H1 (cell line): ENCODE measurements at regions not wholly inside any gene's neighbourhood (a gene's known extent, or its start where the extent isn't known, plus 50 kb on each side); places are given as distances from the start of the nearest gene placed in this dataset.

Experiments
- CTCF ChIA-PET: fragments of 300-600 bp; sonication (Branson Sonifier 250); formaldehyde crosslinking; loops from one replicate; lab custom pipeline; 2021; ENCODE audit not compliant: partially characterized antibody; lab: Charles Lee
- POLR2A ChIA-PET: fragments of 300-600 bp; sonication (Branson Sonifier 250); formaldehyde crosslinking; loops from one replicate; lab custom pipeline; 2021; ENCODE audit warnings: inconsistent platforms; ENCODE audit not compliant: partially characterized antibody; lab: Charles Lee
- DNase-seq, 2 experiments: peaks; one replicate each; pipeline versions ENCODE4 v3.0.0 to v3.0.0-alpha.2; 2010 to 2022; ENCODE audit warnings: low spot score in 2 of 2, low read depth in 1 of 2, mixed read lengths in 1 of 2
- FAIRE-seq: peaks from 2 replicates; lab custom pipeline; 2011; peaks lifted over from hg19 to GRCh38; lab: Jason Lieb, UNC
- H2AFZ ChIP-seq: 2 replicates; pipeline ENCODE4 v1.8.1; 2012; ENCODE audit warnings: low read length, inconsistent platforms
- H2AK5ac ChIP-seq: 2 replicates; pipeline ENCODE4 v1.6.1; 2013; ENCODE audit warnings: low read depth, low read length
- H2BK120ac ChIP-seq: replicated peaks from 2 replicates; pipeline ENCODE3; 2013; ENCODE audit warnings: low read depth, low read length, inconsistent platforms
- H2BK12ac ChIP-seq: 2 replicates; pipeline ENCODE4 v1.6.1; 2013; ENCODE audit warnings: low read depth, low read length
- H2BK15ac ChIP-seq: 2 replicates; pipeline ENCODE4 v1.6.1; 2013; ENCODE audit warnings: low read length
- H2BK20ac ChIP-seq: 2 replicates; pipeline ENCODE4 v1.6.1; 2013; ENCODE audit warnings: low read length
- H2BK5ac ChIP-seq: 2 replicates; pipeline ENCODE4 v1.6.1; 2013; ENCODE audit warnings: low read depth, low read length
- H3K14ac ChIP-seq: 2 replicates; pipeline ENCODE4 v1.6.1; 2013; ENCODE audit warnings: inconsistent platforms; ENCODE audit not compliant: insufficient read length
- H3K18ac ChIP-seq: 2 replicates; pipeline ENCODE4 v1.6.1; 2013; ENCODE audit warnings: low read length; ENCODE audit errors: extremely low read depth
- H3K23ac ChIP-seq: 2 replicates; pipeline ENCODE4 v1.6.1; 2013; ENCODE audit warnings: inconsistent platforms; ENCODE audit not compliant: insufficient read length
- H3K23me2 ChIP-seq: 2 replicates; pipeline ENCODE4 v1.6.1; 2013; ENCODE audit warnings: low read depth, low read length
- H3K27ac ChIP-seq: 2 replicates; pipeline ENCODE4 v1.6.1; 2011; ENCODE audit warnings: low read depth, low read length, inconsistent platforms
- H3K27me3 ChIP-seq, 4 experiments: replicated peaks in 1 of 4; 1 replicate in 1 of 4; 2 replicates in 3 of 4; pipeline versions ENCODE4 v1.6.1 to v1.8.1; 2011 to 2013; ENCODE audit warnings: low read length in 3 of 4, mild to moderate bottlenecking in 3 of 4, inconsistent platforms in 2 of 4, mixed read lengths in 2 of 4, moderate library complexity in 1 of 4; ENCODE audit not compliant: control insufficient read depth in 3 of 4, insufficient read depth in 3 of 4; ENCODE audit errors: extremely low read depth in 1 of 4
- H3K36me3 ChIP-seq, 4 experiments: 2 replicates each; pipeline versions ENCODE4 v1.6.1 to v1.8.1; 2011 to 2013; ENCODE audit warnings: mild to moderate bottlenecking in 4 of 4, low read length in 3 of 4, moderate library complexity in 2 of 4, control low read depth in 1 of 4, inconsistent platforms in 1 of 4; ENCODE audit not compliant: insufficient read depth in 4 of 4, control insufficient read depth in 2 of 4
- H3K4ac ChIP-seq: replicated peaks from 2 replicates; pipeline ENCODE3; 2013; ENCODE audit warnings: low read length, low read depth, mixed read lengths, inconsistent platforms; ENCODE audit not compliant: insufficient read length
- H3K4me1 ChIP-seq, 4 experiments: replicated peaks in 1 of 4; 1 replicate in 1 of 4; 2 replicates in 3 of 4; pipeline versions ENCODE4 v1.6.1 to v1.8.1; 2011 to 2013; ENCODE audit warnings: low read length in 3 of 4, inconsistent platforms in 2 of 4, mixed read lengths in 1 of 4; ENCODE audit not compliant: insufficient read depth in 4 of 4, control insufficient read depth in 3 of 4
- H3K4me2 ChIP-seq, 2 experiments: 2 replicates each; pipeline versions ENCODE4 v1.6.1 to v1.8.1; 2011 to 2013; ENCODE audit warnings: low read depth in 2 of 2, low read length in 2 of 2, control low read depth in 1 of 2, inconsistent platforms in 1 of 2, mild to moderate bottlenecking in 1 of 2; ENCODE audit not compliant: insufficient read depth in 1 of 2
- H3K4me3 ChIP-seq, 4 experiments: fragments of 200-600, 300-600 bp in 1 of 4; sonication (generic), shearing (Covaris generic), sonication (Bioruptor Twin) in 1 of 4; 2 replicates each; pipeline versions ENCODE4 v1.5.1 to v1.8.1; 2011 to 2016; ENCODE audit warnings: low read length in 4 of 4, low read depth in 3 of 4, control low read depth in 2 of 4, inconsistent platforms in 2 of 4, mild to moderate bottlenecking in 2 of 4, mixed read lengths in 1 of 4, moderate library complexity in 1 of 4; ENCODE audit not compliant: insufficient read depth in 2 of 4; ENCODE audit errors: extremely low read depth in 1 of 4
- H3K56ac ChIP-seq: replicated peaks from 2 replicates; pipeline ENCODE3; 2013; ENCODE audit warnings: low read depth, mild to moderate bottlenecking, mixed read lengths, low read length, inconsistent platforms; ENCODE audit not compliant: insufficient read length
- H3K79me1 ChIP-seq: 2 replicates; pipeline ENCODE4 v1.6.1; 2013; ENCODE audit warnings: low read depth, low read length, control low read depth
- H3K79me2 ChIP-seq, 2 experiments: 2 replicates each; pipeline versions ENCODE4 v1.6.1 to v1.8.1; 2012 to 2013; ENCODE audit warnings: low read length in 2 of 2, mild to moderate bottlenecking in 2 of 2, inconsistent platforms in 1 of 2; ENCODE audit not compliant: insufficient read depth in 2 of 2, control insufficient read depth in 1 of 2
- H3K9ac ChIP-seq, 4 experiments: replicated peaks in 1 of 4; 1 replicate in 1 of 4; 2 replicates in 3 of 4; pipeline versions ENCODE4 v1.6.1 to v1.8.1; 2011 to 2013; ENCODE audit warnings: low read depth in 3 of 4, low read length in 3 of 4, control low read depth in 2 of 4, mild to moderate bottlenecking in 2 of 4, moderate library complexity in 2 of 4, inconsistent platforms in 1 of 4; ENCODE audit errors: extremely low read depth in 1 of 4
- H3K9me3 ChIP-seq, 2 experiments: 2 replicates each; pipeline versions ENCODE4 v1.6.1 to v1.8.1; 2012 to 2013; ENCODE audit warnings: mild to moderate bottlenecking in 2 of 2, moderate library complexity in 2 of 2, control low read depth in 1 of 2, inconsistent platforms in 1 of 2, low read depth in 1 of 2, low read length in 1 of 2, mixed read lengths in 1 of 2; ENCODE audit not compliant: insufficient read depth in 2 of 2
- H4K20me1 ChIP-seq, 2 experiments: replicated peaks in 1 of 2; 2 replicates each; pipeline versions ENCODE3 to v1.8.1; 2011 to 2013; ENCODE audit warnings: inconsistent platforms in 2 of 2, low read length in 2 of 2, mild to moderate bottlenecking in 1 of 2; ENCODE audit not compliant: insufficient read depth in 2 of 2, control insufficient read depth in 1 of 2
- H4K5ac ChIP-seq: 2 replicates; pipeline ENCODE4 v1.6.1; 2013; ENCODE audit warnings: low read length, low read depth, mixed read lengths, inconsistent platforms; ENCODE audit not compliant: insufficient read length
- H4K8ac ChIP-seq: 2 replicates; pipeline ENCODE4 v1.8.0; 2013; ENCODE audit warnings: mild to moderate bottlenecking, moderate library complexity, low read length, inconsistent platforms; ENCODE audit not compliant: insufficient read depth; ENCODE audit errors: extremely low read depth
- H4K91ac ChIP-seq: replicated peaks from 2 replicates; pipeline ENCODE3; 2013; ENCODE audit warnings: low read length, mixed read lengths, inconsistent platforms; ENCODE audit not compliant: insufficient read length
- CHD1 ChIP-seq: IDR thresholded peaks from 2 replicates; pipeline ENCODE4 v1.6.1; 2012; ENCODE audit warnings: low read depth, low read length, improper control_type of control experiment
- CHD2 ChIP-seq: IDR thresholded peaks from 2 replicates; pipeline ENCODE4 v1.6.1; 2012; ENCODE audit warnings: low read length, improper control_type of control experiment
- TBP ChIP-seq: IDR thresholded peaks from 2 replicates; pipeline ENCODE4 v1.6.1; 2011; ENCODE audit warnings: low read depth, low read length, improper control_type of control experiment
- TCF12 ChIP-seq: IDR thresholded peaks from 2 replicates; pipeline ENCODE4 v1.6.1; 2011; ENCODE audit warnings: low read depth, mild to moderate bottlenecking, low read length
- WGBS, 2 experiments: shearing (Covaris generic) in 1 of 2; methylation state at CpG; one replicate each; pipeline versions ENCODE4 v1.1.6 to v1.1.7; 2013 to 2015; ENCODE audit warnings: low lambda C conversion rate in 2 of 2, mixed read lengths in 2 of 2, inconsistent platforms in 1 of 2, low coverage in 1 of 2, missing lambda C conversion rate in 1 of 2; ENCODE audit not compliant: insufficient replicate concordance in 2 of 2, insufficient coverage in 1 of 2, insufficient read length in 1 of 2; ENCODE audit errors: extremely low coverage in 1 of 2, missing lambda C conversion rate in 1 of 2; 5-methylcytosine and 5-hydroxymethylcytosine counted together

- no peak for FAIRE-seq
- 87% methylated on average over 4 of the region's 4 CpGs; no CpG with 5 or more reads in 1 of the 2 experiments for WGBS, 2 experiments
Observed at GRCh38 chr6:23370051-23370450, 756.0 kb upstream of the NRSN1 start.

More at GRCh38 chr6:23370051-23370450, 756.0 kb upstream of the NRSN1 start:
- TF ChIP-seq TCF12 (no peak), CHD2 (no peak), CHD1 (no peak), TBP (no peak)
- Histone ChIP-seq H2BK12ac (no peak overlapping the region), H3K4me2 (no peak overlapping the region), H3K27ac (no peak overlapping the region), H3K9me3 (peaks cover 0 to 5% of the 10 kb centered on the region in 2 experiments; a peak in 2 of 4 replicates), H2BK120ac (no peak overlapping the region), H3K36me3 (no peaks in the 10 kb centered on the region), H3K4ac (no peak overlapping the region), H3K27me3 (no peaks in the 10 kb centered on the region), H3K9ac (no peak overlapping the region), H3K23ac (no peak overlapping the region), H3K4me1 (no peaks in the 10 kb centered on the region), H3K4me3 (no peak overlapping the region), H2BK5ac (no peak overlapping the region), H3K56ac (no peak overlapping the region), H4K5ac (no peak overlapping the region), H3K23me2 (no peaks in the 10 kb centered on the region), H4K8ac (no peak overlapping the region), H4K20me1 (no peaks in the 10 kb centered on the region), H2AFZ (no peak overlapping the region), H2BK20ac (no peak overlapping the region), H3K18ac (no peak overlapping the region), H2AK5ac (no peak overlapping the region), H3K79me1 (no peaks in the 10 kb centered on the region), H3K14ac (no peak overlapping the region), H2BK15ac (no peak overlapping the region), H4K91ac (no peak overlapping the region), H3K79me2 (no peaks in the 10 kb centered on the region)
- CTCF ChIA-PET: no interaction called here
- DNase-seq: no peak
- POLR2A ChIA-PET: no interaction called here
